Fibroblast of gingiva (primary cell): ENCODE measurements at regions not wholly inside any gene's neighbourhood (a gene's known extent, or its start where the extent isn't known, plus 50 kb on each side); places are given as distances from the start of the nearest gene placed in this dataset.
"Not testable (repeated sequence)": the region's sequence is repeated elsewhere in the genome, so short reads cannot be mapped to it uniquely, and the experiment has no call there.

Experiments used
- DNase-seq: peaks from one replicate; pipeline ENCODE4 v3.0.0-alpha.2; 2011; ENCODE audit warnings: low read depth

GRCh38 chr14:27245947-27246346 is 648.1 kb upstream of the NOVA1 start:
- no peak for DNase-seq

GRCh38 chr14:27253966-27254365 is 656.1 kb upstream of the NOVA1 start:
- no peak for DNase-seq

- no peak for DNase-seq
Observed at GRCh38 chr14:27256805-27257204, 659.0 kb upstream of the NOVA1 start.

- DNase-seq, result no peak
Observed at GRCh38 chr14:27267876-27268275, 670.0 kb upstream of the NOVA1 start.

- no peak for DNase-seq
Observed at GRCh38 chr14:27270716-27271115, 672.9 kb upstream of the NOVA1 start.

GRCh38 chr14:27278341-27278740 is 680.5 kb upstream of the NOVA1 start:
- no peak for DNase-seq

GRCh38 chr14:27305441-27305945 is 707.7 kb upstream of the NOVA1 start:
- DNase-seq, result no peak

- DNase-seq, result not testable (repeated sequence)
Observed at GRCh38 chr14:27312730-27313129, 714.9 kb upstream of the NOVA1 start.

- no peak for DNase-seq
Observed at GRCh38 chr14:27314231-27314630, 716.4 kb upstream of the NOVA1 start.

GRCh38 chr14:27315477-27315876 is 717.6 kb upstream of the NOVA1 start:
- DNase-seq, result no peak

- no peak for DNase-seq
Observed at GRCh38 chr14:27315947-27316346, 718.1 kb upstream of the NOVA1 start.

GRCh38 chr14:27318774-27319420 is 721.1 kb upstream of the NOVA1 start:
- DNase-seq, result no peak

- no peak for DNase-seq
Observed at GRCh38 chr14:27320261-27320660, 722.4 kb upstream of the NOVA1 start.

GRCh38 chr14:27327095-27327494 is 729.3 kb upstream of the NOVA1 start:
- no peak for DNase-seq

- no peak for DNase-seq
Observed at GRCh38 chr14:27338012-27338411, 740.2 kb upstream of the NOVA1 start.

GRCh38 chr14:27363036-27363435 is 765.2 kb upstream of the NOVA1 start:
- DNase-seq, result not testable (repeated sequence)

GRCh38 chr14:27366596-27366995 is 768.8 kb upstream of the NOVA1 start:
- no peak for DNase-seq

- no peak for DNase-seq
Observed at GRCh38 chr14:27367345-27367744, 769.5 kb upstream of the NOVA1 start.

- DNase-seq, result no peak
Observed at GRCh38 chr14:27370074-27370473, 772.2 kb upstream of the NOVA1 start.

GRCh38 chr14:27370775-27371174 is 772.9 kb upstream of the NOVA1 start:
- DNase-seq, result no peak

- DNase-seq, result no peak
Observed at GRCh38 chr14:27371209-27371608, 773.4 kb upstream of the NOVA1 start.

- no peak for DNase-seq
Observed at GRCh38 chr14:27371868-27372267, 774.0 kb upstream of the NOVA1 start.

GRCh38 chr14:27372771-27373170 is 774.9 kb upstream of the NOVA1 start:
- DNase-seq, result no peak

- DNase-seq, result no peak
Observed at GRCh38 chr14:27384124-27384523, 786.3 kb upstream of the NOVA1 start.
